ENCODE measurements at regions not wholly inside any gene's neighbourhood (a gene's known extent, or its start where the extent isn't known, plus 50 kb on each side); places are given as distances from the start of the nearest gene placed in this dataset.
"Not testable (repeated sequence)": the region's sequence is repeated elsewhere in the genome, so short reads cannot be mapped to it uniquely, and the experiment has no call there.

DNA sequence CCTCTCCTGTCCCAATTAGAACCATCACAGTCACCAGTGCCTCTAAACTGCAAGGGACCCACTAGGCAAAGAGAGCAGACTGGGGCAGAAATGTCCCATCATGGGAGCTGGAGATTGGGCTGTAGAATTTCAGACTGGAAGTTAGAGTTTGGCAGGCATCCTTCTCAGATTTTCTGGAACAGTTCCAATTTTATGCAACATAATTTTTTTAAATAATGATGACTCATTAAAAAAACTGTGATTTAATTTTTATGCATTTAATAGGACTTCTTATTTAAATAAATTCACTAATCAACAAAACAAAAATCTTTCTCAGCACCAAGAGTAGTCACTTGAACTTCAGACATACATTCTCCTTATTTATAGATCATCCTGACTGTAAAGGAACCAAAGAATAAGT, 84.6 kb upstream of the SLC7A14 start (continued):
- TF ChIP-seq ZNF316 (IDR thresholded peaks at IDR 0.05) (peak; percentile 95), TEAD4 (IDR thresholded peaks at IDR 0.05; ENCODE audit: low read length) (no peak), TEAD4 (CRISPR knock-in tag; IDR thresholded peaks at IDR 0.05; ENCODE audit: borderline replicate concordance) (no peak), KLF16 (IDR thresholded peaks at IDR 0.05) (no peak)

DNA sequence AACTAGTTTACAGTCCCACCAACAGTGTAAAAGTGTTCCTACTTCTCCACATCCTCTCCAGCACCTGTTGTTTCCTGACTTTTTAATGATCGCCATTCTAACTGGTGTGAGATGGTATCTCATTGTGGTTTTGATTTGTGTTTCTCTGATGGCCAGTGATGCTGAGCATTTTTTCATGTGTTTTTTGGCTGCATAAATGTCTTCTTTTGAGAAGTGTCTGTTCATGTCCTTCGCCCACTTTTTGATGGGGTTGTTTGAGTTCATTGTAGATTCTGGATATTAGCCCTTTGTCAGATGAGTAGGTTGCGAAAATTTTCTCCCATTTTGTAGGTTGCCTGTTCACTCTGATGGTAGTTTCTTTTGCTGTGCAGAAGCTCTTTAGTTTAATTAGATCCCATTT, 77.1 kb upstream of the SLC7A14 start:
- FAIRE-seq; in situ Hi-C loops (cut with MboI); H2AFZ ChIP-seq (ENCODE audit: low read depth, low read length); H3K36me3 ChIP-seq (ENCODE audit: control insufficient read depth, insufficient read depth, low read length); POLR2A ChIA-PET; BruUV-seq (replicated peaks); H3K9me1 ChIP-seq (ENCODE audit: control insufficient read depth, insufficient read depth, low read length); H3K79me2 ChIP-seq (ENCODE audit: control insufficient read depth, insufficient read depth, low read length); CTCF ChIA-PET (ENCODE audit: low intra/inter-chr PET ratio); H3K9ac ChIP-seq (ENCODE audit: insufficient read depth in 1 of 2, low read depth in 2 of 2, low read length in 2 of 2); H3K4me2 ChIP-seq (ENCODE audit: insufficient read depth, low read length); H3K4me3 ChIP-seq; H4K20me1 ChIP-seq (replicated peaks; ENCODE audit: control insufficient read depth, insufficient read depth, low read length); H3K27me3 ChIP-seq (ENCODE audit: control insufficient read depth in 2 of 2, insufficient read depth in 2 of 2, low read length in 2 of 2); H3K27ac ChIP-seq (ENCODE audit: extremely low read depth, low read depth, low read length); H3K9me3 ChIP-seq (replicated peaks; ENCODE audit: control insufficient read depth, insufficient read depth, low read depth, low read length); DNase-seq (ENCODE audit: extremely low read depth in 1 of 4, low spot score in 3 of 4); H3K4me1 ChIP-seq (replicated peaks in 1 of 2; ENCODE audit: control insufficient read depth in 2 of 2, insufficient read depth in 2 of 2, low read length in 2 of 2); intact Hi-C loops (cut with micrococcal nuclease); ATAC-seq: not testable (repeated sequence)
- TF ChIP-seq, protein P1, sequence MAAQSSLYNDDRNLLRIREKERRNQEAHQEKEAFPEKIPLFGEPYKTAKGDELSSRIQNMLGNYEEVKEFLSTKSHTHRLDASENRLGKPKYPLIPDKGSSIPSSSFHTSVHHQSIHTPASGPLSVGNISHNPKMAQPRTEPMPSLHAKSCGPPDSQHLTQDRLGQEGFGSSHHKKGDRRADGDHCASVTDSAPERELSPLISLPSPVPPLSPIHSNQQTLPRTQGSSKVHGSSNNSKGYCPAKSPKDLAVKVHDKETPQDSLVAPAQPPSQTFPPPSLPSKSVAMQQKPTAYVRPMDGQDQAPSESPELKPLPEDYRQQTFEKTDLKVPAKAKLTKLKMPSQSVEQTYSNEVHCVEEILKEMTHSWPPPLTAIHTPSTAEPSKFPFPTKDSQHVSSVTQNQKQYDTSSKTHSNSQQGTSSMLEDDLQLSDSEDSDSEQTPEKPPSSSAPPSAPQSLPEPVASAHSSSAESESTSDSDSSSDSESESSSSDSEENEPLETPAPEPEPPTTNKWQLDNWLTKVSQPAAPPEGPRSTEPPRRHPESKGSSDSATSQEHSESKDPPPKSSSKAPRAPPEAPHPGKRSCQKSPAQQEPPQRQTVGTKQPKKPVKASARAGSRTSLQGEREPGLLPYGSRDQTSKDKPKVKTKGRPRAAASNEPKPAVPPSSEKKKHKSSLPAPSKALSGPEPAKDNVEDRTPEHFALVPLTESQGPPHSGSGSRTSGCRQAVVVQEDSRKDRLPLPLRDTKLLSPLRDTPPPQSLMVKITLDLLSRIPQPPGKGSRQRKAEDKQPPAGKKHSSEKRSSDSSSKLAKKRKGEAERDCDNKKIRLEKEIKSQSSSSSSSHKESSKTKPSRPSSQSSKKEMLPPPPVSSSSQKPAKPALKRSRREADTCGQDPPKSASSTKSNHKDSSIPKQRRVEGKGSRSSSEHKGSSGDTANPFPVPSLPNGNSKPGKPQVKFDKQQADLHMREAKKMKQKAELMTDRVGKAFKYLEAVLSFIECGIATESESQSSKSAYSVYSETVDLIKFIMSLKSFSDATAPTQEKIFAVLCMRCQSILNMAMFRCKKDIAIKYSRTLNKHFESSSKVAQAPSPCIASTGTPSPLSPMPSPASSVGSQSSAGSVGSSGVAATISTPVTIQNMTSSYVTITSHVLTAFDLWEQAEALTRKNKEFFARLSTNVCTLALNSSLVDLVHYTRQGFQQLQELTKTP (IDR thresholded peaks at IDR 0.05; ENCODE audit: low read depth in 1 of 2, partially characterized antibody in 2 of 2): peak in 1 of 2 experiments; percentile 92
- 86% methylated on average over 1 of the region's 3 CpGs for WGBS (ENCODE audit: insufficient coverage, low coverage, missing lambda C conversion rate)

All from K562 (cell line).